HG02623 (cell line): ENCODE measurements at regions not wholly inside any gene's neighbourhood (a gene's known extent, or its start where the extent isn't known, plus 50 kb on each side); places are given as distances from the start of the nearest gene placed in this dataset.

Source experiments
- ATAC-seq: cut with Tn5 transposase; IDR thresholded peaks from one replicate; pipeline ENCODE4 v1.9.1; 2021; ENCODE audit warnings: moderate library complexity; ENCODE audit not compliant: unreplicated experiment

GRCh38 chr1:219681876-219682275 is 69.0 kb upstream of the ZC3H11B start:
- no peak for ATAC-seq

- ATAC-seq = no peak
Measured at GRCh38 chr1:219676012-219676765, 63.3 kb upstream of the ZC3H11B start.

DNA sequence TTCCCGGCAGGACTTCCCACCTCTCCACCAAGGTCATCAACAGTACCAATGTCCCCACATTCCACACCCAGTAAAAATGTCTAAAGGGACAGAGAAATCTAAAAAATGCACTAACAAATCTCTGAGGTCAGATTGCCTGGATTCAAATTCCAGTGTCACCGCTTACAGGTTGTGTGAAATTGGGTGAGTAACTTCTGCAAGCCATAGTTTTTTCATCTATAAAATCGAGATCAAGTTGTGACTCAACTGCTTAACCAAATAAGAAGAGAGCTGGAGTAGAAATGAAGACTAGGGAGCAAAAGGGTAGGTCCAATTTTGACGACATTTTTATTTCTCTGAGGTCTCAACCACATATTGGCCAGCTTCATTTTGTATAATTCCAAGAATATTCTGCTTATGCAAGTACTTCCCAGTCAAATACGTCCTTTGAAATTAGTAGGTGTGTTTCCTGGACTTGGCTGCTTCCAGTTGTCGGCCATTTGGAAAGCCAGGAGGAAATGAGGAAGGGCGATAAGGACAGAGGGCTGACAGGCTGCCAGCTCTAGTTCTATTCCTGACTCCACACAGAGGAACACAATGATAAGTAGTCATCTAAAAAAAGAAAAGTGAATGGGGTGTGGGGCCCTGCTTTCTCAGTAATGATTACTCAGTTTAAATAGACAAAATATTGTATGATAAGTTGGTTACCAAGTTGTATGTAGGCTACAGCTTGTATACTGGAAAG is 57.7 kb upstream of the ZC3H11B start:
- ATAC-seq = no peak

- no peak for ATAC-seq
Measured at GRCh38 chr1:219669556-219669955, 56.7 kb upstream of the ZC3H11B start.

- ATAC-seq = no peak
Measured at GRCh38 chr1:219669042-219669441, 56.1 kb upstream of the ZC3H11B start.

- ATAC-seq = no peak
Measured at GRCh38 chr1:219668446-219668845, 55.5 kb upstream of the ZC3H11B start.

DNA sequence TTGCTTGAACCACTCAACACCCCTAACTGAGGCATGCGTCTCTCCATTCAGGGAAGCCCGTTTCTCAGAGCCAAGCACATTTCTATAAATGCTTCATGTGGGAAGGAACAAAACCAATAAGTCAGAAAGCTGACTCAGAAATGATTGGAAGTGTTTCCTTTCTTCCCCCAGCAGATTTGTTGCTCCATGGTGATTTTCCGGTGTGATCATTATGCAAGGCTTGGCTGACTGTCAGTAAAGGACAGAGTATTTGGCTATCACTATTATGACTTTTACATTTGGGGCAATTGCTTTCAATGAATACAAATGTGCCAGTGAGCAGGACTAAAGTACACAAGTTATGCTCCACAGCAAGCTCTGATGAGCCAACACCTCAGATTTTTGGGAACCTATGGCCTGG is 53.3 kb upstream of the ZC3H11B start:
- no peak for ATAC-seq

- no peak for ATAC-seq
Measured at GRCh38 chr1:219665089-219665488, 52.2 kb upstream of the ZC3H11B start.

DNA sequence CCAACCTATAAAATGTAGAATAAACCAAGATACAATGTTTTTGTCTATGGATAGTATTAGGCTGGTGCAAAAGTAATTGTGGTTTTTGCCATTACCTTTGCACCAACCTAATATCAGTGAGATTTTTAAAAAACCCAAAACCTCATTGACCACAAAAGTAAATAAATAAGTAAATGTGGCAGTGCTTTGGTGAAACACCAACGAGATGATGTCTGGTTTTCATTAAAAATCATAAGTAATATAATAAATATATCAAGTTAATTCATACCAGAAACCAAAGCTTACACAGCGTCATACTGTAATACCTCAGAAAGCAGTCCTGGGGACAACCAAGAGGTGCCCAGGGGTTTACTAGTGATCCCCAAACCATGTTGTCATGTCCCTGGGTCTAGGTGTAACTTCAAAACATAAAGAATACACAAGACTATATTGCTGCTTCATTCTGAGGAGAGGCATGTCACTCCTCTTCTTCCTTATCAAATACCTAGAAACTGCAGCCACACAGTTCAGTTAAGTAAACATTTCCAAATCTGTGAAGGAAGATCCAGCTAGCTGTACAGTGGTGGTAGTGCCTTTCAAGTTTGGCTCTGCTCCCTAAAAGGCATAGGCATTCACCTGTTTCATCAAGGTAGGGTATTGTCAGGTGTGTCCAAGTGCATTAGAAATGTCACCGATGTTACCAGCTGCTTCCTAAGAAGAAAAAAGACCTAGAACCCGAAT is 51.6 kb upstream of the ZC3H11B start:
- ATAC-seq = no peak
